ENCODE measurements at regions not wholly inside any gene's neighbourhood (a gene's known extent, or its start where the extent isn't known, plus 50 kb on each side); places are given as distances from the start of the nearest gene placed in this dataset.

DNA sequence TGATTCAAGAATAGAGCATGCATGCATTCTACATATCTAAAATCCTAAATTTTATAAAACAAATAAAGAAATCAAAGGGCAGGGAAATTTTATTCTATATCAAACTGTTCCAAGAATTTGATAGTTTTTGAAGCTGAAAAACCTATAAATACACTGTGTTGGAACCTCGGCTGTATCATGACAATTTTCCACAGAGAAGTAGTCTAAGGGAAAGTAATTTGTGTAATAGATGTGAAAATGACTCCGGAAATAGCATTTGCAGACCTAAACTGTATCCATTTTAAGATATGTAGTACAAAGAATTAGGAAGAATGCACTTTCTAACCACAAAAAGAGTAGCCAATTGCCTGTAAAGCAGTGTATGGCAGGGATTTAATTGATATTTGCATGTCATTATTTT, 112.5 kb upstream of the WDR17 start:
- Histone ChIP-seq H4K20me1 (ENCODE audit: insufficient read depth) (no peaks in the 10 kb centered on the region), H3K79me2 (ENCODE audit: insufficient read depth, low read length) (no peaks in the 10 kb centered on the region), H3K27me3 (ENCODE audit: insufficient read depth, low read length) (no peaks in the 10 kb centered on the region), H3K4me3 (replicated peaks in 1 of 2; ENCODE audit: low read depth in 1 of 2, low read length in 2 of 2) (no peak overlapping the region), H3K4me1 (ENCODE audit: control insufficient read depth in 1 of 2, insufficient read depth in 2 of 2, low read length in 2 of 2) (no peaks in the 10 kb centered on the region), H3K36me3 (ENCODE audit: control insufficient read depth in 1 of 2, insufficient read depth in 2 of 2, low read length in 2 of 2) (no peaks in the 10 kb centered on the region), H3K27ac (ENCODE audit: low read depth, low read length) (no peak overlapping the region), H3K4me2 (ENCODE audit: low read length) (no peak overlapping the region), H3K9me3 (ENCODE audit: control insufficient read depth in 1 of 2, insufficient read depth in 1 of 2, low read depth in 1 of 2, low read length in 2 of 2) (no peaks in the 10 kb centered on the region), H3K9ac (ENCODE audit: low read length) (no peak overlapping the region), H3K9me2 (ENCODE audit: insufficient read depth) (no peaks in the 10 kb centered on the region), H2AFZ (ENCODE audit: low read depth, low read length, poor library complexity, severe bottlenecking) (no peak overlapping the region)
- ATAC-seq (no peak), DNase-seq (ENCODE audit: low read depth, low spot score) (no peak)
- CTCF ChIA-PET, result no interaction called here
- RAD21 ChIA-PET (ENCODE audit: low non-redundant PET in 1 of 2, low total read pairs in 2 of 2, uncharacterized antibody in 2 of 2, unreplicated experiment in 2 of 2), result no interaction called here
- TF ChIP-seq SIN3A (IDR thresholded peaks at IDR 0.05; ENCODE audit: low read depth), result no peak
- TF ChIP-seq ZFX (IDR thresholded peaks at IDR 0.05), result no peak
- TF ChIP-seq CEBPB (IDR thresholded peaks at IDR 0.05; ENCODE audit: low read depth), result no peak
- TF ChIP-seq POLR2AphosphoS5 (IDR thresholded peaks at IDR 0.05; ENCODE audit: low read depth, low read length), result no peak
- no peak for TF ChIP-seq YY1 (IDR thresholded peaks at IDR 0.05; ENCODE audit: extremely low read depth, insufficient replicate concordance, low read depth, low read length)
- TF ChIP-seq CBX3 (IDR thresholded peaks at IDR 0.05; ENCODE audit: low read depth), result no peak
- TF ChIP-seq, protein P1, sequence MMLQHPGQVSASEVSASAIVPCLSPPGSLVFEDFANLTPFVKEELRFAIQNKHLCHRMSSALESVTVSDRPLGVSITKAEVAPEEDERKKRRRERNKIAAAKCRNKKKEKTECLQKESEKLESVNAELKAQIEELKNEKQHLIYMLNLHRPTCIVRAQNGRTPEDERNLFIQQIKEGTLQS (IDR thresholded peaks at IDR 0.05), result no peak
- no peak for TF ChIP-seq EZH2 (IDR thresholded peaks at IDR 0.05)
- no peak for TF ChIP-seq FOSL1 (IDR thresholded peaks at IDR 0.05; ENCODE audit: low read depth)
- TF ChIP-seq, protein P2, sequence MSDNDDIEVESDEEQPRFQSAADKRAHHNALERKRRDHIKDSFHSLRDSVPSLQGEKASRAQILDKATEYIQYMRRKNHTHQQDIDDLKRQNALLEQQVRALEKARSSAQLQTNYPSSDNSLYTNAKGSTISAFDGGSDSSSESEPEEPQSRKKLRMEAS (IDR thresholded peaks at IDR 0.05), result no peak
- intact Hi-C loops (cut with micrococcal nuclease), result no loop called here
- POLR2A ChIA-PET, result no interaction called here
- no TSS peak for BruUV-seq (replicated peaks)

DNA sequence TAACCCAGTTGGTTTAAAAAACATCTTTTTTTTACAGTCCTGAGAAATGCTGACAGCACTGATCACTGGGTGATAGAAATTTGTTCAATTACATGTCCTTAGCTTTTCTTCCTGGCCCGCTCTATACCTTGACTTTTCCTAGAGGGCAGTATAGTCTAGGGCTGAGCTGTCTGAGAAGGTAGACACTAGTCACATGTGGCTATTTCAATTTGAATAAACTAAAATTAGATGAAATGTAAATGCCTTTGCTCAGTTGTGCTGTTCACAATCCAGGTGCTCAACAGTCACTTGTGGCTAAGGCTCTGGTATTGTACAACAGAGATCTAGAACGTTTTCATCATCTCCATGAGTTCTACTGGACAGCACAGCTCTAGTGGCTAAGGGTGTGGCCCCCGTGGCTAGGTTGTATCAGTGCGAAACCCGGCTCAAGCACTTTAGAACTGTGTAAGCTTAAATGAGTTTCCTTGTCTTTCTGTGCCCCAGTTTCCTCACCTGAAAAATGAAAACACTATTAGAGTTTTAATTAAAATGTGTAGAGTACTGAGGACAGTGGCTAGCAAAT, 111.6 kb upstream of the WDR17 start:
- H2AFZ ChIP-seq (ENCODE audit: low read depth, low read length, poor library complexity, severe bottlenecking), result no peak overlapping the region
- H3K79me2 ChIP-seq (ENCODE audit: insufficient read depth, low read length), result no peaks in the 10 kb centered on the region
- no peak overlapping the region for H3K9ac ChIP-seq (ENCODE audit: low read length)
- no peaks in the 10 kb centered on the region for H3K27me3 ChIP-seq (ENCODE audit: insufficient read depth, low read length)
- H3K4me2 ChIP-seq (ENCODE audit: low read length), result no peak overlapping the region
- ATAC-seq (peak; percentile 79), DNase-seq (ENCODE audit: low read depth, low spot score) (no peak)
- intact Hi-C loops (cut with micrococcal nuclease), result no loop called here
- POLR2A ChIA-PET, result no interaction called here
- RAD21 ChIA-PET (ENCODE audit: low non-redundant PET in 1 of 2, low total read pairs in 2 of 2, uncharacterized antibody in 2 of 2, unreplicated experiment in 2 of 2), result no interaction called here
- no peaks in the 10 kb centered on the region for H3K9me3 ChIP-seq (ENCODE audit: control insufficient read depth in 1 of 2, insufficient read depth in 1 of 2, low read depth in 1 of 2, low read length in 2 of 2)
- BruUV-seq (replicated peaks), result no TSS peak
- H3K4me3 ChIP-seq (replicated peaks in 1 of 2; ENCODE audit: low read depth in 1 of 2, low read length in 2 of 2), result no peak overlapping the region
- no peaks in the 10 kb centered on the region for H3K4me1 ChIP-seq (ENCODE audit: control insufficient read depth in 1 of 2, insufficient read depth in 2 of 2, low read length in 2 of 2)
- H3K27ac ChIP-seq (ENCODE audit: low read depth, low read length), result no peak overlapping the region
- no peaks in the 10 kb centered on the region for H3K36me3 ChIP-seq (ENCODE audit: control insufficient read depth in 1 of 2, insufficient read depth in 2 of 2, low read length in 2 of 2)
- H4K20me1 ChIP-seq (ENCODE audit: insufficient read depth), result no peaks in the 10 kb centered on the region
- CTCF ChIA-PET, result interaction anchor here (1.0 kb wide), 1 partner anchor 387 kb away, joined by 3 read pairs; no protein-coding TSS in a partner anchor
- no peaks in the 10 kb centered on the region for H3K9me2 ChIP-seq (ENCODE audit: insufficient read depth)
- TF ChIP-seq, protein P3, sequence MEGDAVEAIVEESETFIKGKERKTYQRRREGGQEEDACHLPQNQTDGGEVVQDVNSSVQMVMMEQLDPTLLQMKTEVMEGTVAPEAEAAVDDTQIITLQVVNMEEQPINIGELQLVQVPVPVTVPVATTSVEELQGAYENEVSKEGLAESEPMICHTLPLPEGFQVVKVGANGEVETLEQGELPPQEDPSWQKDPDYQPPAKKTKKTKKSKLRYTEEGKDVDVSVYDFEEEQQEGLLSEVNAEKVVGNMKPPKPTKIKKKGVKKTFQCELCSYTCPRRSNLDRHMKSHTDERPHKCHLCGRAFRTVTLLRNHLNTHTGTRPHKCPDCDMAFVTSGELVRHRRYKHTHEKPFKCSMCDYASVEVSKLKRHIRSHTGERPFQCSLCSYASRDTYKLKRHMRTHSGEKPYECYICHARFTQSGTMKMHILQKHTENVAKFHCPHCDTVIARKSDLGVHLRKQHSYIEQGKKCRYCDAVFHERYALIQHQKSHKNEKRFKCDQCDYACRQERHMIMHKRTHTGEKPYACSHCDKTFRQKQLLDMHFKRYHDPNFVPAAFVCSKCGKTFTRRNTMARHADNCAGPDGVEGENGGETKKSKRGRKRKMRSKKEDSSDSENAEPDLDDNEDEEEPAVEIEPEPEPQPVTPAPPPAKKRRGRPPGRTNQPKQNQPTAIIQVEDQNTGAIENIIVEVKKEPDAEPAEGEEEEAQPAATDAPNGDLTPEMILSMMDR (IDR thresholded peaks at IDR 0.05 in 2 of 3, conservative IDR thresholded peaks at IDR 0.05 in 1 of 3; ENCODE audit: borderline replicate concordance in 1 of 3, insufficient read depth in 1 of 3, low read depth in 2 of 3, low read length in 2 of 3), result peak; percentile 13 to 50 (median 34); a peak in 3 of 6 replicates
- TF ChIP-seq RAD21 (IDR thresholded peaks at IDR 0.05; ENCODE audit: low read depth) (peak; percentile 53), ELF1 (IDR thresholded peaks at IDR 0.05; ENCODE audit: borderline replicate concordance, low read depth) (no peak)
